Fibroblast of mammary gland (primary cell): ENCODE measurements at regions not wholly inside any gene's neighbourhood (a gene's known extent, or its start where the extent isn't known, plus 50 kb on each side); places are given as distances from the start of the nearest gene placed in this dataset.

ENCODE experiments used
- DNase-seq: peaks from one replicate; pipeline ENCODE4 v3.0.0-alpha.2; 2010; ENCODE audit warnings: low read depth
- H3K4me3 ChIP-seq: 2 replicates; pipeline ENCODE4 v1.5.1; 2011; ENCODE audit warnings: low read depth, mild to moderate bottlenecking, low read length, moderate library complexity; ENCODE audit not compliant: control insufficient read depth
- TF ChIP-seq, protein P1 (sequence below): conservative IDR thresholded peaks from 2 replicates; pipeline ENCODE4 v1.5.1; 2011; ENCODE audit warnings: low read depth, low read length, inconsistent platforms; ENCODE audit not compliant: control insufficient read depth, insufficient read depth

DNA sequence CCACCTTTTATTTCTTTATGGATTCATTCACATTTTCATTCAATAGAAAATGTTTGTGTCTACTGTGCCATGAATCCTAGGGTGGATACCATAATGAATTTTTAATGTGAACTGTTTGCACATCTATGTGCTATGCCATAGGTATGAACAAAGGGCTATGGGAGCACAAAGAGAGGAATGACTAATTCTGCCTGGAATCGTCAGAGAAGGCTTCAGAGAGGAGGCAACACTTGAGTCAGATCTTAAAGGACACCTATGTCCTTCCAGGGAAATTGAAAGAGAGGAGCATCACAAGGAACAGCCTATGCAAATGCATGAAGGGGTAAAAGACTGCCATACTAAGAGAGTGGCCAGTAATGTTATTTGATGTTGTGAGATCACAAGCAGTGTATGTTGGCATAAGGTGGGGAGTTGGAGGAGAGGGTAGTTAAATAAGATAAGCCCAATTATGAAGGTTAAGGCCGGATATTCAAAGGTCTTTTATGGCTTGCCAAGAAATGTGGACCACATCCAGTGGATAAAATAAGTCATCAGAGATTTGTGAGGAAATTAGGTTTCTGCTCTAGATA, 246.7 kb downstream of the GRIN2B start:
- TF ChIP-seq, protein P1, sequence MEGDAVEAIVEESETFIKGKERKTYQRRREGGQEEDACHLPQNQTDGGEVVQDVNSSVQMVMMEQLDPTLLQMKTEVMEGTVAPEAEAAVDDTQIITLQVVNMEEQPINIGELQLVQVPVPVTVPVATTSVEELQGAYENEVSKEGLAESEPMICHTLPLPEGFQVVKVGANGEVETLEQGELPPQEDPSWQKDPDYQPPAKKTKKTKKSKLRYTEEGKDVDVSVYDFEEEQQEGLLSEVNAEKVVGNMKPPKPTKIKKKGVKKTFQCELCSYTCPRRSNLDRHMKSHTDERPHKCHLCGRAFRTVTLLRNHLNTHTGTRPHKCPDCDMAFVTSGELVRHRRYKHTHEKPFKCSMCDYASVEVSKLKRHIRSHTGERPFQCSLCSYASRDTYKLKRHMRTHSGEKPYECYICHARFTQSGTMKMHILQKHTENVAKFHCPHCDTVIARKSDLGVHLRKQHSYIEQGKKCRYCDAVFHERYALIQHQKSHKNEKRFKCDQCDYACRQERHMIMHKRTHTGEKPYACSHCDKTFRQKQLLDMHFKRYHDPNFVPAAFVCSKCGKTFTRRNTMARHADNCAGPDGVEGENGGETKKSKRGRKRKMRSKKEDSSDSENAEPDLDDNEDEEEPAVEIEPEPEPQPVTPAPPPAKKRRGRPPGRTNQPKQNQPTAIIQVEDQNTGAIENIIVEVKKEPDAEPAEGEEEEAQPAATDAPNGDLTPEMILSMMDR = no peak
- H3K4me3 ChIP-seq = no peak overlapping the region
- no peak for DNase-seq

DNA sequence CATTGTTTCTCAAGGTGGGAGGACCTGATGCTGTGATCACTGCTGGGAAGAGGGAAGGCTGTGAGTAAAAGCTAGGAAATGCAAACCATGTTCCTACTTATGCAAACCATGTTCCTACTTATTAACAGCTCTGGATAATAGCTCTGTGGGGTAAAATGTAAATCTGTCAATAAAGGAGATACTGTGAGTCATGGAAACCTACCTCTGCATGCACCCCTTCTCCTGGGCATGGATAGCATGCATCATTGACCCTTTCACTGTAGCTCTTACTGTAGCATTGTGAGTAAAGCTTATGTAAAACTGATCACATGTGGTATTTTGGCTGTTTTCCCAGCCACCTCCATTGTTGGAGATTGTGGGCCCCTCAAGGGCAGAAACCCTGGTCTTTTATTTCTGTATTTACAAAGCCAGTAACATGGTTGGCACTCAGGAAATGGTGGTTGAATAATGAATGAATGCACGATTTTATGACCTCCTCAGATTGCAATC, 253.7 kb downstream of the GRIN2B start:
- TF ChIP-seq, protein P1 = no peak
- H3K4me3 ChIP-seq = no peak overlapping the region
- no peak for DNase-seq

DNA sequence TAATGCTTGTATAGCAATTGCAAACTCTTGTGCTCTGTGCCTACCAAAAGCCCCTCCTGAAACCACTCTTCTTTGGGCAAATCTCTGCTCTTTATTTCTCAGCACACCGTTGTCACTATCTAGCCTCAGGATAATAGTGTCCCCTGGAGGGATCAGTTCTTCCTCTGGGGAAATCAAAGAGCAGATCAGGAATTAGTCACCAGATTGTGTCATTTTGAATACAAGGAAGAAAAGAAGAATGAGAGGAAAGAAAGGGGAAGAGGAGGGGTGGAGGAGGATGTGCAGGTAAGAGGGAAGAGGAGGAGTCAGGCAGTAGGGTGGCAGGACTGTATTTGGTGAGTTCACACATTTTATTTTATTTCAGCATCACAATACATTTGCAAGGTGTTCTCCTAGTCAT, 256.4 kb downstream of the GRIN2B start:
- no peak for DNase-seq
- H3K4me3 ChIP-seq = no peak overlapping the region
- TF ChIP-seq, protein P1 = no peak

DNA sequence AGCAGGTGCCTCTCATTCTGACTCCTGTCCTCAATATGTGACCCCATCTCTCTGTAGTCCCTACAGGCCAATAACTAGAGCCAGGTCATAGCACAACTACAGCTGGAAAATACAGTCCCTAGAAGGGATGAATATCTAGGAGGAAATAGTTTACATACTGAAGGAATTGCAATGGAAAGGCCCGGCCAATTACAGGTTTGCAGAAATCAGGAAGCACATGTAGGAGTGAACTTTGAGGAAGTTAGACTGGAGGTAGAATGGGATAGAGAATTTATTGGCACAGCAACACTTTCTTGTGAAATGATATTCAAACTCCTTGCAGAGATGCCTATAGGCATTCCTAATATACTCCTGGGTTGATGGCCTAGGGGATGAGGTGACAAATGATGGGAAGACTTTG, 257.3 kb downstream of the GRIN2B start:
- H3K4me3 ChIP-seq = no peak overlapping the region
- DNase-seq = no peak
- TF ChIP-seq, protein P1 = no peak

DNA sequence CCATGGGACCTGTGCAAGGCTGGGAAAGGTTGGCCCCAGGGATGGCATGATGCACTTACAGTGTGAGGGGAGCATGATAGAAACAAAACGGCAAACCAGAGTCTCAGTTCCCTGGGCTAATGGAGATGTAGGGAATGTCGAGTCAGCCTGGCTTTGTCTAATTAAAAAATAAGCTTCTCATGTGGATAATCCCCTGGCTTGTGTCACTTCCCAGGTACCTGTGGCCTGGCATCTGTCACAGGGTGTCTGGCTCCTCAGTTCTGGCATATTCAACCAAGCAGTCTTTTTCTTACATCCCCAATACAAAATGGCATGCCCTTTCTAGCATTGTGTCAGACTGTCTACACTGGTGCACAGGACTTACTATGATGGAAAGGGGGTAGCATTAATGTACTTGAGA, 261.4 kb downstream of the GRIN2B start:
- TF ChIP-seq, protein P1 = no peak
- DNase-seq = no peak
- H3K4me3 ChIP-seq = no peak overlapping the region

DNA sequence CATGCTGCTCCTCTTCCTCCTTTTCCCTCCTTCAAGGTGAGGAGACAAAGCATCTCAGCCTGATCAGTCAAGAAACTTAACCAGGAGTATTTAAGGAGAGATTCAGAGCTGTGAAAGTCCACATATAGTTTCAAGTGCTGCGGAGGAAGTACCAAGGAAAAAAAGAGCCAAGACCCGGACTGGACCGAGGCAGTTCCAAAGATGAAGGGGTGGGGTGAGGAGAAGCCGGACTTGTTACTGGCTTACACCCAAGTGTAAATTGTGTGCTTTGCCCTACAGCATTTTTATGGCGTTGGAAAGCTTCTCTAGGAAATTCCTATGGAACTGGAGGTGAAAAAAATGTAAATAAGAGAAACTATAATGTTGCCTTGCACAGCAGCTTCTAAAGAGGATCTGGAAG, 263.1 kb downstream of the GRIN2B start:
- TF ChIP-seq, protein P1 = no peak
- H3K4me3 ChIP-seq = no peak overlapping the region
- DNase-seq = no peak

DNA sequence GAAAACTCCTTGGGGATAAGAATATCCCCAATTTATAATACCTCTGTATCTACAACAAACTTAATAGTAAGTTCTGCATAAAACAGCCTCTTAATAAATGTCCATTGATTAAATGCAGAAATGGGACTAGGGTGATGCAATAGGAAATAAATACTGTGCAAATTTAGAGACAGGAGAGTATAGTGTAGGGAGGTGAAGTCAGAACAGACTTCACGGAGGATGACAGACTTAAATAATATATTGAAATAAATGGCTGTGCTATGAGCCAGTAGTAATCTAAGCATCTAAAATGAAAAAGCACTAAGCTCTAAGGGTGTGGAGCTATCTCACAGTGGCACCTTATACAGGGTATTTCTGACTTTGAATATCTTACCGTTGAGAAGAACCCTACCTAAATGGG, 265.3 kb downstream of the GRIN2B start:
- TF ChIP-seq, protein P1 = no peak
- DNase-seq = no peak
- H3K4me3 ChIP-seq = no peak overlapping the region
